ENCODE measurements at regions not wholly inside any gene's neighbourhood (a gene's known extent, or its start where the extent isn't known, plus 50 kb on each side); places are given as distances from the start of the nearest gene placed in this dataset.

GRCh38 chr6:22399693-22400092, 102.9 kb upstream of the PRL start:
- peak; percentile 67 for DNase-seq (ENCODE audit: low spot score)

GRCh38 chr6:22401206-22401605, 104.4 kb upstream of the PRL start:
- peak; percentile 3 for DNase-seq (ENCODE audit: low spot score)

GRCh38 chr6:22401932-22402331, 105.1 kb upstream of the PRL start:
- DNase-seq (ENCODE audit: low spot score): no peak

GRCh38 chr6:22409486-22409885, 112.7 kb upstream of the PRL start:
- DNase-seq (ENCODE audit: low spot score): no peak

- DNase-seq (ENCODE audit: low spot score): no peak
These were observed 114.7 kb upstream of the PRL start for GRCh38 chr6:22411376-22412105.

GRCh38 chr6:22412994-22413393, 116.2 kb upstream of the PRL start:
- DNase-seq (ENCODE audit: low spot score): no peak

- no peak for DNase-seq (ENCODE audit: low spot score)
These were observed 117.0 kb upstream of the PRL start for GRCh38 chr6:22413681-22414311.

GRCh38 chr6:22418714-22419113, 121.9 kb upstream of the PRL start:
- DNase-seq (ENCODE audit: low spot score): no peak

GRCh38 chr6:22421198-22421597, 124.4 kb upstream of the PRL start:
- DNase-seq (ENCODE audit: low spot score): no peak

- DNase-seq (ENCODE audit: low spot score): no peak
These were observed 127.4 kb upstream of the PRL start for GRCh38 chr6:22424196-22424595.

GRCh38 chr6:22432060-22432459, 135.2 kb upstream of the PRL start:
- DNase-seq (ENCODE audit: low spot score): no peak

- no peak for DNase-seq (ENCODE audit: low spot score)
These were observed 135.6 kb upstream of the HDGFL1 start for GRCh38 chr6:22433745-22434144.

- no peak for DNase-seq (ENCODE audit: low spot score)
These were observed 134.2 kb upstream of the HDGFL1 start for GRCh38 chr6:22435151-22435550.

GRCh38 chr6:22436134-22436533, 133.2 kb upstream of the HDGFL1 start:
- no peak for DNase-seq (ENCODE audit: low spot score)

GRCh38 chr6:22437665-22438064, 131.7 kb upstream of the HDGFL1 start:
- no peak for DNase-seq (ENCODE audit: low spot score)

- DNase-seq (ENCODE audit: low spot score): no peak
These were observed 126.5 kb upstream of the HDGFL1 start for GRCh38 chr6:22442826-22443225.

- DNase-seq (ENCODE audit: low spot score): no peak
These were observed 125.0 kb upstream of the HDGFL1 start for GRCh38 chr6:22444330-22444729.

GRCh38 chr6:22445946-22446345, 123.4 kb upstream of the HDGFL1 start:
- no peak for DNase-seq (ENCODE audit: low spot score)

GRCh38 chr6:22447249-22448196, 121.8 kb upstream of the HDGFL1 start:
- DNase-seq (ENCODE audit: low spot score): no peak

GRCh38 chr6:22448291-22448711, 121.1 kb upstream of the HDGFL1 start:
- peak; percentile 73 for DNase-seq (ENCODE audit: low spot score)

- DNase-seq (ENCODE audit: low spot score): no peak
These were observed 117.4 kb upstream of the HDGFL1 start for GRCh38 chr6:22451962-22452361.

GRCh38 chr6:22455378-22455777, 114.0 kb upstream of the HDGFL1 start:
- DNase-seq (ENCODE audit: low spot score): no peak

GRCh38 chr6:22457996-22458395, 111.4 kb upstream of the HDGFL1 start:
- DNase-seq (ENCODE audit: low spot score): peak; percentile 17

Measured in kidney tubule cell (primary cell).